PC-9 (cell line): ENCODE measurements at regions not wholly inside any gene's neighbourhood (a gene's known extent, or its start where the extent isn't known, plus 50 kb on each side); places are given as distances from the start of the nearest gene placed in this dataset.

Experiments
- EZH2 ChIP-seq: fragments of 200-600 bp; sonication (generic); IDR thresholded peaks from 2 replicates; pipeline ENCODE4 v1.8.0; 2017; ENCODE audit warnings: antibody characterized with exemption, low read depth
- TF ChIP-seq, protein P1 (sequence below): fragments of 200-600 bp; sonication (generic); conservative IDR thresholded peaks from 2 replicates; pipeline ENCODE4 v1.6.1; 2017; ENCODE audit warnings: mixed run types, antibody characterized with exemption, mild to moderate bottlenecking, moderate library complexity

DNA sequence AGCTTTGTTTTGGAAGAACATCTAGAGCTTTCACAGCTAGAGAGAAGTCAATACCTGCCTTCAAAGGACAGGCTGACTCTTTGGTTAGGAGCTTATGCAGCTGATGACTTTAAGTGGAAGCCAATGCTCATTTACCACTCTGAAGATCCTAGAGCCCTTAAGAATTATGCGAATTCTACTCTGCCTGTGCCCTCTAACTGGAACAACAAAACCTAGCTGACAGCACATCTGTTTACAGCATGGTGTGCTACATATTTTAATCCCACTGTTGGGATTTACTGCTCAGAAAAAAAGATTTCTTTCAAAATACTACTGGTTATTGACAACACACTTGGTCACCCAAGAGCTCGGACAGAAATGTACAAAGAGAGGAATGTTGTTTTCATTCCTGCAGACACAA is 57.3 kb downstream of the PALS2 start:
- no peak for TF ChIP-seq EZH2
- TF ChIP-seq, protein P1, sequence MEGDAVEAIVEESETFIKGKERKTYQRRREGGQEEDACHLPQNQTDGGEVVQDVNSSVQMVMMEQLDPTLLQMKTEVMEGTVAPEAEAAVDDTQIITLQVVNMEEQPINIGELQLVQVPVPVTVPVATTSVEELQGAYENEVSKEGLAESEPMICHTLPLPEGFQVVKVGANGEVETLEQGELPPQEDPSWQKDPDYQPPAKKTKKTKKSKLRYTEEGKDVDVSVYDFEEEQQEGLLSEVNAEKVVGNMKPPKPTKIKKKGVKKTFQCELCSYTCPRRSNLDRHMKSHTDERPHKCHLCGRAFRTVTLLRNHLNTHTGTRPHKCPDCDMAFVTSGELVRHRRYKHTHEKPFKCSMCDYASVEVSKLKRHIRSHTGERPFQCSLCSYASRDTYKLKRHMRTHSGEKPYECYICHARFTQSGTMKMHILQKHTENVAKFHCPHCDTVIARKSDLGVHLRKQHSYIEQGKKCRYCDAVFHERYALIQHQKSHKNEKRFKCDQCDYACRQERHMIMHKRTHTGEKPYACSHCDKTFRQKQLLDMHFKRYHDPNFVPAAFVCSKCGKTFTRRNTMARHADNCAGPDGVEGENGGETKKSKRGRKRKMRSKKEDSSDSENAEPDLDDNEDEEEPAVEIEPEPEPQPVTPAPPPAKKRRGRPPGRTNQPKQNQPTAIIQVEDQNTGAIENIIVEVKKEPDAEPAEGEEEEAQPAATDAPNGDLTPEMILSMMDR = no peak
